Naive thymus-derived CD4-positive, alpha-beta T cell (primary cell): ENCODE measurements at regions not wholly inside any gene's neighbourhood (a gene's known extent, or its start where the extent isn't known, plus 50 kb on each side); places are given as distances from the start of the nearest gene placed in this dataset.

Experiments used
- ATAC-seq: fragments of 150-1000 bp; cut with Tn5 transposase; 2 replicates; pipeline ENCODE4 v1.10.0; 2021; ENCODE audit warnings: mild to moderate bottlenecking, moderate library complexity
- CTCF ChIA-PET: fragments of 350-600 bp; sonication (Branson Sonifier 250); formaldehyde crosslinking; loops from one replicate; lab custom pipeline; 2021; ENCODE audit warnings: antibody characterized with exemption; lab: Charles Lee
- POLR2A ChIA-PET: fragments of 350-600 bp; sonication (Branson Sonifier 250); formaldehyde crosslinking; loops from one replicate; lab custom pipeline; 2021; ENCODE audit warnings: antibody characterized with exemption, inconsistent platforms; lab: Charles Lee
- DNase-seq, 9 donors: peaks; one replicate each; pipeline versions ENCODE4 v3.0.0 to v3.0.0-alpha.2; 2020 to 2022; ENCODE audit warnings: mixed read lengths in 1 of 9
- H3K27ac ChIP-seq: one replicate; pipeline ENCODE4 v1.7.0; 2013; ENCODE audit warnings: mild to moderate bottlenecking, low read depth, low read length, moderate library complexity
- H3K27me3 ChIP-seq, 2 donors: one replicate each; pipeline ENCODE4 v1.7.0; 2013; ENCODE audit warnings: low read length in 2 of 2, mild to moderate bottlenecking in 2 of 2, moderate library complexity in 2 of 2; ENCODE audit not compliant: control insufficient read depth in 2 of 2, insufficient read depth in 2 of 2
- H3K36me3 ChIP-seq, 3 experiments: 1 replicate in 2 of 3; 2 replicates in 1 of 3; pipeline ENCODE4 v1.7.0; 2013; ENCODE audit warnings: low read length in 3 of 3, mild to moderate bottlenecking in 3 of 3, moderate library complexity in 1 of 3; ENCODE audit not compliant: insufficient read depth in 3 of 3, control insufficient read depth in 2 of 3
- H3K4me1 ChIP-seq, 2 donors: one replicate each; pipeline ENCODE4 v1.7.0; 2013; ENCODE audit warnings: low read length in 2 of 2, mild to moderate bottlenecking in 2 of 2, moderate library complexity in 1 of 2; ENCODE audit not compliant: control insufficient read depth in 2 of 2, insufficient read depth in 2 of 2
- H3K4me3 ChIP-seq: 2 replicates; pipeline ENCODE4 v1.7.0; 2013; ENCODE audit warnings: mild to moderate bottlenecking, low read length
- H3K9me3 ChIP-seq, 3 experiments: 1 replicate in 2 of 3; 2 replicates in 1 of 3; pipeline ENCODE4 v1.7.0; 2013; ENCODE audit warnings: low read length in 3 of 3; ENCODE audit not compliant: control insufficient read depth in 2 of 3
- H3K27ac Mint-ChIP-seq, 9 donors: one replicate each; pipeline ENCODE4 v1.8.0; 2020 to 2022; ENCODE audit warnings: mixed read lengths in 9 of 9, mild to moderate bottlenecking in 8 of 9, moderate library complexity in 5 of 9, inconsistent platforms in 2 of 9
- H3K27me3 Mint-ChIP-seq, 5 donors: one replicate each; pipeline ENCODE4 v1.8.0; 2021 to 2022; ENCODE audit warnings: mixed read lengths in 5 of 5, mild to moderate bottlenecking in 1 of 5
- H3K36me3 Mint-ChIP-seq, 5 donors: one replicate each; pipeline ENCODE4 v1.8.0; 2020 to 2022; ENCODE audit warnings: mixed read lengths in 5 of 5, mild to moderate bottlenecking in 3 of 5, inconsistent platforms in 1 of 5
- H3K4me1 Mint-ChIP-seq, 7 donors: one replicate each; pipeline ENCODE4 v1.8.0; 2020 to 2022; ENCODE audit warnings: mixed read lengths in 7 of 7, mild to moderate bottlenecking in 3 of 7, inconsistent platforms in 1 of 7
- H3K4me3 Mint-ChIP-seq, 10 donors: one replicate each; pipeline ENCODE4 v1.8.0; 2020 to 2022; ENCODE audit warnings: mild to moderate bottlenecking in 10 of 10, mixed read lengths in 10 of 10, moderate library complexity in 6 of 10, inconsistent platforms in 2 of 10
- H3K9me3 Mint-ChIP-seq, 11 donors: one replicate each; pipeline ENCODE4 v1.8.0; 2020 to 2022; ENCODE audit warnings: mixed read lengths in 11 of 11, mild to moderate bottlenecking in 4 of 11, inconsistent platforms in 1 of 11, moderate library complexity in 1 of 11
- intact Hi-C, 2 donors: fragments of 100-400 bp; cut with micrococcal nuclease; formaldehyde crosslinking; loops; one replicate each; pipeline ENCODE4 v1.15.1; 2023

- Histone ChIP-seq H3K4me1 (no peaks in the 10 kb centered on the region), H3K36me3 (no peaks in the 10 kb centered on the region), H3K27ac (no peak overlapping the region), H3K4me3 (no peak overlapping the region), H3K9me3 (no peaks in the 10 kb centered on the region), H3K27me3 (peaks cover 0 to 3% of the 10 kb centered on the region in 2 donors)
- H3K27ac Mint-ChIP-seq: no peak overlapping the region
- H3K4me3 Mint-ChIP-seq: no peak overlapping the region
- DNase-seq (no peak), ATAC-seq (no peak)
- peaks cover 0 to 35% (median 21%) of the 10 kb centered on the region in 5 donors for H3K27me3 Mint-ChIP-seq
- CTCF ChIA-PET: no interaction called here
- H3K36me3 Mint-ChIP-seq: peaks cover 0 to 4% (median 0%) of the 10 kb centered on the region in 5 donors
- POLR2A ChIA-PET: no interaction called here
- peaks cover 0 to 4% (median 0%) of the 10 kb centered on the region in 11 donors for H3K9me3 Mint-ChIP-seq
- no peaks in the 10 kb centered on the region for H3K4me1 Mint-ChIP-seq
- intact Hi-C loops: no loop called here
These were observed 213.2 kb upstream of the NR2F2 start for GRCh38 chr15:96117270-96117669.

GRCh38 chr15:96119734-96120133 is 210.8 kb upstream of the NR2F2 start:
- H3K27ac Mint-ChIP-seq: no peak overlapping the region
- H3K27ac ChIP-seq: no peak overlapping the region
- no peak overlapping the region for H3K4me3 ChIP-seq
- no peaks in the 10 kb centered on the region for H3K9me3 ChIP-seq
- DNase-seq (no peak), ATAC-seq (no peak)
- no peaks in the 10 kb centered on the region for H3K4me1 Mint-ChIP-seq
- ChIA-PET CTCF (no interaction called here), POLR2A (no interaction called here)
- H3K4me3 Mint-ChIP-seq: peak overlapping the region in 1 of 10 donors; percentile 20
- peaks cover 0 to 4% (median 0%) of the 10 kb centered on the region in 5 donors for H3K36me3 Mint-ChIP-seq
- H3K27me3 Mint-ChIP-seq: peaks cover 0 to 21% (median 11%) of the 10 kb centered on the region in 5 donors
- no peaks in the 10 kb centered on the region for H3K27me3 ChIP-seq
- intact Hi-C loops: no loop called here
- H3K4me1 ChIP-seq: no peaks in the 10 kb centered on the region
- H3K36me3 ChIP-seq: no peaks in the 10 kb centered on the region
- peaks cover 0 to 4% (median 0%) of the 10 kb centered on the region in 11 donors for H3K9me3 Mint-ChIP-seq

GRCh38 chr15:96121086-96121920 is 209.2 kb upstream of the NR2F2 start:
- peaks cover 0 to 1% (median 0%) of the 10 kb centered on the region in 11 donors for H3K9me3 Mint-ChIP-seq
- Histone ChIP-seq H3K36me3 (no peaks in the 10 kb centered on the region), H3K27ac (no peak overlapping the region), H3K4me1 (no peaks in the 10 kb centered on the region), H3K27me3 (no peaks in the 10 kb centered on the region), H3K4me3 (no peak overlapping the region), H3K9me3 (no peaks in the 10 kb centered on the region)
- ChIA-PET CTCF (no interaction called here), POLR2A (no interaction called here)
- intact Hi-C loops: no loop called here
- H3K4me1 Mint-ChIP-seq: no peaks in the 10 kb centered on the region
- no peak overlapping the region for H3K27ac Mint-ChIP-seq
- ATAC-seq (no peak), DNase-seq (no peak)
- H3K27me3 Mint-ChIP-seq: peaks cover 0 to 15% (median 13%) of the 10 kb centered on the region in 5 donors
- no peaks in the 10 kb centered on the region for H3K36me3 Mint-ChIP-seq
- no peak overlapping the region for H3K4me3 Mint-ChIP-seq

- ATAC-seq: no peak
- CTCF ChIA-PET: no interaction called here
- peaks cover 0 to 24% (median 21%) of the 10 kb centered on the region in 5 donors for H3K27me3 Mint-ChIP-seq
These were observed 208.1 kb upstream of the NR2F2 start for GRCh38 chr15:96122077-96123027.

GRCh38 chr15:96123028-96123400 is 207.5 kb upstream of the NR2F2 start:
- H3K9me3 ChIP-seq: no peaks in the 10 kb centered on the region
- H3K27me3 ChIP-seq: no peaks in the 10 kb centered on the region
- H3K27me3 Mint-ChIP-seq: peaks cover 0 to 25% (median 19%) of the 10 kb centered on the region in 5 donors
- H3K4me1 ChIP-seq: no peaks in the 10 kb centered on the region
- H3K27ac ChIP-seq: no peak overlapping the region
- ChIA-PET CTCF (no interaction called here), POLR2A (no interaction called here)
- H3K9me3 Mint-ChIP-seq: peaks cover 0 to 2% (median 0%) of the 10 kb centered on the region in 11 donors
- ATAC-seq: no peak
- no peaks in the 10 kb centered on the region for H3K36me3 ChIP-seq
- no peak overlapping the region for H3K4me3 Mint-ChIP-seq
- no peak overlapping the region for H3K27ac Mint-ChIP-seq
- no peak for DNase-seq
- no peaks in the 10 kb centered on the region for H3K36me3 Mint-ChIP-seq
- intact Hi-C loops: no loop called here
- H3K4me1 Mint-ChIP-seq: no peaks in the 10 kb centered on the region
- no peak overlapping the region for H3K4me3 ChIP-seq

More at GRCh38 chr15:96122077-96123027, 208.1 kb upstream of the NR2F2 start:
- Histone ChIP-seq H3K9me3 (no peaks in the 10 kb centered on the region), H3K27ac (no peak overlapping the region), H3K4me3 (no peak overlapping the region), H3K36me3 (no peaks in the 10 kb centered on the region), H3K27me3 (no peaks in the 10 kb centered on the region), H3K4me1 (no peaks in the 10 kb centered on the region)
- Mint-ChIP-seq H3K4me1 (no peaks in the 10 kb centered on the region), H3K36me3 (no peaks in the 10 kb centered on the region), H3K9me3 (peaks cover 0 to 2% (median 0%) of the 10 kb centered on the region in 11 donors), H3K27ac (no peak overlapping the region), H3K4me3 (no peak overlapping the region)
- intact Hi-C loops: no loop called here
- no peak for DNase-seq
- POLR2A ChIA-PET: no interaction called here

GRCh38 chr15:96123630-96124187 is 206.8 kb upstream of the NR2F2 start:
- Mint-ChIP-seq H3K4me1 (no peaks in the 10 kb centered on the region), H3K36me3 (no peaks in the 10 kb centered on the region), H3K27me3 (peaks cover 0 to 32% (median 22%) of the 10 kb centered on the region in 5 donors), H3K27ac (no peak overlapping the region), H3K4me3 (no peak overlapping the region), H3K9me3 (peaks cover 0 to 2% (median 0%) of the 10 kb centered on the region in 11 donors)
- no peaks in the 10 kb centered on the region for H3K9me3 ChIP-seq
- no peaks in the 10 kb centered on the region for H3K4me1 ChIP-seq
- ChIA-PET CTCF (no interaction called here), POLR2A (no interaction called here)
- DNase-seq: no peak
- no peak overlapping the region for H3K4me3 ChIP-seq
- H3K27me3 ChIP-seq: no peaks in the 10 kb centered on the region
- H3K27ac ChIP-seq: no peak overlapping the region
- ATAC-seq: no peak
- no peaks in the 10 kb centered on the region for H3K36me3 ChIP-seq
- intact Hi-C loops: no loop called here
